Right forelimb (tissue), 1 donor: ENCODE measurements at regions not wholly inside any gene's neighbourhood (a gene's known extent, or its start where the extent isn't known, plus 50 kb on each side); places are given as distances from the start of the nearest gene placed in this dataset.
A peak's percentile ranks its signal among the peaks of the same experiment; 100 is the strongest.

Source experiments
- DNase-seq: peaks from one replicate; pipeline ENCODE4 v3.0.0-alpha.2; 2018

GRCh38 chr2:134132490-134132857, 121.4 kb upstream of the MGAT5 start:
- DNase-seq: no peak

GRCh38 chr2:134133622-134134312, 120.1 kb upstream of the MGAT5 start:
- DNase-seq: no peak

- DNase-seq: no peak
These were observed 119.6 kb upstream of the MGAT5 start for GRCh38 chr2:134134313-134134706.

- DNase-seq: no peak
These were observed 119.0 kb upstream of the MGAT5 start for GRCh38 chr2:134134827-134135226.

GRCh38 chr2:134135793-134136192, 118.1 kb upstream of the MGAT5 start:
- no peak for DNase-seq

GRCh38 chr2:134136731-134137130, 117.1 kb upstream of the MGAT5 start:
- DNase-seq: no peak

GRCh38 chr2:134137182-134137611, 116.7 kb upstream of the MGAT5 start:
- peak; percentile 57 for DNase-seq

- no peak for DNase-seq
These were observed 115.8 kb upstream of the MGAT5 start for GRCh38 chr2:134138115-134138514.

- DNase-seq: no peak
These were observed 114.3 kb upstream of the MGAT5 start for GRCh38 chr2:134139611-134140010.

- no peak for DNase-seq
These were observed 113.6 kb upstream of the MGAT5 start for GRCh38 chr2:134140251-134140661.

GRCh38 chr2:134141598-134142340, 112.1 kb upstream of the MGAT5 start:
- DNase-seq: no peak

GRCh38 chr2:134142341-134142738, 111.5 kb upstream of the MGAT5 start:
- no peak for DNase-seq

- no peak for DNase-seq
These were observed 111.0 kb upstream of the MGAT5 start for GRCh38 chr2:134142903-134143302.

- DNase-seq: no peak
These were observed 110.3 kb upstream of the MGAT5 start for GRCh38 chr2:134143568-134143967.

- no peak for DNase-seq
These were observed 109.7 kb upstream of the MGAT5 start for GRCh38 chr2:134144081-134144596.

GRCh38 chr2:134144651-134145050, 109.2 kb upstream of the MGAT5 start:
- DNase-seq: no peak

GRCh38 chr2:134145519-134145918, 108.4 kb upstream of the MGAT5 start:
- DNase-seq: no peak

GRCh38 chr2:134146161-134146560, 107.7 kb upstream of the MGAT5 start:
- no peak for DNase-seq

GRCh38 chr2:134146620-134147019, 107.3 kb upstream of the MGAT5 start:
- DNase-seq: no peak

GRCh38 chr2:134148172-134148571, 105.7 kb upstream of the MGAT5 start:
- no peak for DNase-seq

GRCh38 chr2:134148843-134149472, 104.9 kb upstream of the MGAT5 start:
- DNase-seq: no peak

- DNase-seq: no peak
These were observed 104.0 kb upstream of the MGAT5 start for GRCh38 chr2:134149904-134150303.

GRCh38 chr2:134150760-134151159, 103.1 kb upstream of the MGAT5 start:
- no peak for DNase-seq
